ENCODE measurements at regions not wholly inside any gene's neighbourhood (a gene's known extent, or its start where the extent isn't known, plus 50 kb on each side); places are given as distances from the start of the nearest gene placed in this dataset.

- TF ChIP-seq, protein P1, sequence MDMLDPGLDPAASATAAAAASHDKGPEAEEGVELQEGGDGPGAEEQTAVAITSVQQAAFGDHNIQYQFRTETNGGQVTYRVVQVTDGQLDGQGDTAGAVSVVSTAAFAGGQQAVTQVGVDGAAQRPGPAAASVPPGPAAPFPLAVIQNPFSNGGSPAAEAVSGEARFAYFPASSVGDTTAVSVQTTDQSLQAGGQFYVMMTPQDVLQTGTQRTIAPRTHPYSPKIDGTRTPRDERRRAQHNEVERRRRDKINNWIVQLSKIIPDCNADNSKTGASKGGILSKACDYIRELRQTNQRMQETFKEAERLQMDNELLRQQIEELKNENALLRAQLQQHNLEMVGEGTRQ (IDR thresholded peaks at IDR 0.05; ENCODE audit: low read depth, low read length) = no peak
- TF ChIP-seq, protein P1 (CRISPR knock-in tag; IDR thresholded peaks at IDR 0.05; ENCODE audit: borderline replicate concordance) = no peak
- TF ChIP-seq, protein P2, sequence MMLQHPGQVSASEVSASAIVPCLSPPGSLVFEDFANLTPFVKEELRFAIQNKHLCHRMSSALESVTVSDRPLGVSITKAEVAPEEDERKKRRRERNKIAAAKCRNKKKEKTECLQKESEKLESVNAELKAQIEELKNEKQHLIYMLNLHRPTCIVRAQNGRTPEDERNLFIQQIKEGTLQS (CRISPR knock-in tag; IDR thresholded peaks at IDR 0.05) = no peak
- no peak for TF ChIP-seq MAF1 (CRISPR knock-in tag; IDR thresholded peaks at IDR 0.05; ENCODE audit: borderline replicate concordance)
- TF ChIP-seq ELF4 (CRISPR knock-in tag; IDR thresholded peaks at IDR 0.05; ENCODE audit: borderline replicate concordance) = no peak
- no peak for TF ChIP-seq PCBP1 (IDR thresholded peaks at IDR 0.05; ENCODE audit: borderline replicate concordance, low read depth, low read length)
- no peak for TF ChIP-seq SRSF1 (optimal IDR thresholded peaks at IDR 0.05; ENCODE audit: low read depth, low read length)
- TF ChIP-seq NR1H2 (CRISPR knock-in tag; IDR thresholded peaks at IDR 0.05; ENCODE audit: borderline replicate concordance, low read depth) = no peak
Measured at GRCh38 chr5:119801570-119801969, 172.2 kb downstream of the FAM170A start.

Measured in HepG2 (cell line).